Fibroblast of lung (primary cell): ENCODE measurements at regions not wholly inside any gene's neighbourhood (a gene's known extent, or its start where the extent isn't known, plus 50 kb on each side); places are given as distances from the start of the nearest gene placed in this dataset.

Source experiments
- DNase-seq, 2 donors: peaks; one replicate each; pipeline versions ENCODE4 v3.0.0 to v3.0.0-alpha.2; 2010; ENCODE audit warnings: low read depth in 2 of 2
- H2AFZ ChIP-seq: 2 replicates; pipeline ENCODE4 v1.5.1; 2012; ENCODE audit warnings: low read length, control low read depth, inconsistent platforms
- H3K27ac ChIP-seq: 2 replicates; pipeline ENCODE4 v1.5.1; 2011; ENCODE audit warnings: low read length, control low read depth; ENCODE audit not compliant: insufficient read depth
- H3K27me3 ChIP-seq: 2 replicates; pipeline ENCODE4 v1.5.1; 2011; ENCODE audit warnings: mild to moderate bottlenecking, low read length; ENCODE audit not compliant: control insufficient read depth, insufficient read depth
- H3K36me3 ChIP-seq: 2 replicates; pipeline ENCODE4 v1.5.1; 2011; ENCODE audit warnings: low read length; ENCODE audit not compliant: control insufficient read depth, insufficient read depth
- H3K4me1 ChIP-seq: 2 replicates; pipeline ENCODE4 v1.5.1; 2011; ENCODE audit warnings: low read length; ENCODE audit not compliant: control insufficient read depth, insufficient read depth; ENCODE audit errors: extremely low read depth
- H3K4me2 ChIP-seq: 2 replicates; pipeline ENCODE4 v1.5.1; 2011; ENCODE audit warnings: low read length, control low read depth; ENCODE audit not compliant: insufficient read depth; ENCODE audit errors: extremely low read depth
- H3K4me3 ChIP-seq, 4 experiments: fragments of 200-600 bp in 1 of 4; sonication (generic) in 1 of 4; replicated peaks in 1 of 4; 2 replicates each; pipeline ENCODE4 v1.5.1; 2011 to 2016; ENCODE audit warnings: low read length in 4 of 4, low read depth in 3 of 4, mild to moderate bottlenecking in 3 of 4, control low read depth in 2 of 4, inconsistent platforms in 1 of 4, mixed read lengths in 1 of 4; ENCODE audit not compliant: insufficient read depth in 1 of 4; ENCODE audit errors: control extremely low read depth in 1 of 4
- H3K79me2 ChIP-seq: 2 replicates; pipeline ENCODE4 v1.5.1; 2012; ENCODE audit warnings: mild to moderate bottlenecking, low read length, inconsistent platforms; ENCODE audit not compliant: control insufficient read depth, insufficient read depth
- H3K9ac ChIP-seq: 2 replicates; pipeline ENCODE4 v1.5.1; 2011; ENCODE audit warnings: mild to moderate bottlenecking, low read length, control low read depth; ENCODE audit not compliant: insufficient read depth
- H3K9me3 ChIP-seq: 2 replicates; pipeline ENCODE4 v1.5.1; 2012; ENCODE audit warnings: low read depth, low read length; ENCODE audit not compliant: control insufficient read depth, insufficient read depth
- H4K20me1 ChIP-seq: 2 replicates; pipeline ENCODE4 v1.5.1; 2011; ENCODE audit warnings: low read length; ENCODE audit not compliant: control insufficient read depth, insufficient read depth; ENCODE audit errors: extremely low read depth
- CTCF ChIP-seq, 2 donors: IDR thresholded peaks in 1 of 2; conservative IDR thresholded peaks in 1 of 2; 1 replicate in 1 of 2; 2 replicates in 1 of 2; pipeline ENCODE4 v1.5.1; 2011 to 2012; ENCODE audit warnings: low read length in 2 of 2, control low read depth in 1 of 2, inconsistent platforms in 1 of 2, low read depth in 1 of 2, mild to moderate bottlenecking in 1 of 2
- EZH2 ChIP-seq: IDR thresholded peaks from 2 replicates; pipeline ENCODE4 v1.5.1; 2012; ENCODE audit warnings: low read length, control low read depth, mild to moderate bottlenecking; ENCODE audit errors: missing control alignments

- TF ChIP-seq CTCF (conservative IDR thresholded peaks at IDR 0.05 in 1 of 2, IDR thresholded peaks at IDR 0.05 in 1 of 2; ENCODE audit: low read depth in 1 of 2, low read length in 2 of 2) (no peak), EZH2 (no peak)
- H3K9ac ChIP-seq: no peak overlapping the region
- peaks cover 3% of the 10 kb centered on the region for H3K4me1 ChIP-seq
- H3K4me3 ChIP-seq: no peak overlapping the region
- H4K20me1 ChIP-seq: no peaks in the 10 kb centered on the region
- no peak overlapping the region for H3K27ac ChIP-seq
- no peak for DNase-seq
- H3K27me3 ChIP-seq: no peaks in the 10 kb centered on the region
- H3K4me2 ChIP-seq: no peak overlapping the region
- no peaks in the 10 kb centered on the region for H3K36me3 ChIP-seq
- H2AFZ ChIP-seq: no peak overlapping the region
- no peaks in the 10 kb centered on the region for H3K79me2 ChIP-seq
- no peaks in the 10 kb centered on the region for H3K9me3 ChIP-seq
Observed at GRCh38 chr9:3750321-3750720, 224.5 kb upstream of the RFX3 start.

- H3K36me3 ChIP-seq: no peaks in the 10 kb centered on the region
- no peak overlapping the region for H3K27ac ChIP-seq
- no peak overlapping the region for H2AFZ ChIP-seq
- H3K4me3 ChIP-seq: no peak overlapping the region
- peak overlapping the region; percentile 25 for H3K4me2 ChIP-seq
- H3K79me2 ChIP-seq: no peaks in the 10 kb centered on the region
- DNase-seq: peak; percentile 59 to 94
- no peak overlapping the region for H3K9ac ChIP-seq
- peaks cover 3% of the 10 kb centered on the region for H3K4me1 ChIP-seq
- no peaks in the 10 kb centered on the region for H3K27me3 ChIP-seq
- no peaks in the 10 kb centered on the region for H4K20me1 ChIP-seq
- no peak for TF ChIP-seq EZH2
- TF ChIP-seq CTCF (conservative IDR thresholded peaks at IDR 0.05 in 1 of 2, IDR thresholded peaks at IDR 0.05 in 1 of 2; ENCODE audit: low read depth in 1 of 2, low read length in 2 of 2): no peak
- no peaks in the 10 kb centered on the region for H3K9me3 ChIP-seq
Observed at GRCh38 chr9:3746296-3747275, 220.8 kb upstream of the RFX3 start.

GRCh38 chr9:3743901-3744413 is 218.2 kb upstream of the RFX3 start:
- Histone ChIP-seq H3K36me3 (no peaks in the 10 kb centered on the region), H3K27ac (no peak overlapping the region), H3K9me3 (no peaks in the 10 kb centered on the region), H3K79me2 (no peaks in the 10 kb centered on the region), H3K27me3 (no peaks in the 10 kb centered on the region), H3K9ac (no peak overlapping the region), H3K4me2 (no peak overlapping the region), H2AFZ (no peak overlapping the region), H4K20me1 (no peaks in the 10 kb centered on the region), H3K4me3 (no peak overlapping the region), H3K4me1 (peaks cover 3% of the 10 kb centered on the region)
- no peak for TF ChIP-seq EZH2
- no peak for TF ChIP-seq CTCF (conservative IDR thresholded peaks at IDR 0.05 in 1 of 2, IDR thresholded peaks at IDR 0.05 in 1 of 2; ENCODE audit: low read depth in 1 of 2, low read length in 2 of 2)
- DNase-seq: no peak
